ENCODE measurements at regions not wholly inside any gene's neighbourhood (a gene's known extent, or its start where the extent isn't known, plus 50 kb on each side); places are given as distances from the start of the nearest gene placed in this dataset.

- peaks cover 5% of the 10 kb centered on the region for H3K4me1 Mint-ChIP-seq (ENCODE audit: unreplicated experiment)
- H3K4me3 Mint-ChIP-seq = no peak overlapping the region
- DNase-seq (ENCODE audit: extremely low spot score, unreplicated experiment) = no peak
- no peaks in the 10 kb centered on the region for H3K27me3 Mint-ChIP-seq
- TF ChIP-seq CTCF (conservative IDR thresholded peaks at IDR 0.05) = no peak
- H3K36me3 Mint-ChIP-seq = peaks cover 23% of the 10 kb centered on the region
- peaks cover 13% of the 10 kb centered on the region for H3K9me3 Mint-ChIP-seq
- no peak overlapping the region for H3K27ac Mint-ChIP-seq
Observed at GRCh38 chr17:63289931-63290330, 156.2 kb downstream of the CYB561 start.

DNA sequence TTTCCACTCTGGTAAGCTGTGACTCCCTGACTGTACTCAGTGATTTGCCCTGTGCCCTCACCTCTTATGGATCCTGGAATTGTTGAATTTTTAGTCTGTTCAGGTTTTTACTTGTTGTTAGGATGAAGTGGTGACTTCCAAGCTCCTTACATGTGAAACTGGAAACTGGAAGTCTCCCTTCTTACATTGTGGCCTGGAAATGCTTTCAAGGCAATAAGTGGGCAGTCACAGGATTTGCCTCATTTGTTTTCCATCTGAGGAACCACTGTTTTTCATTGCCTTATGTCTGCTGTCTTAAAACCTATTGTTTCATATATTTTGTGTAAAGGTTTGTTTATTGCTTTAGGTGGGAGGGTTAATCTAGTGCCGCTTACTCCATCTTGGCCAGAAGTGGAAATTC is 155.8 kb downstream of the CYB561 start:
- Mint-ChIP-seq H3K27me3 (no peaks in the 10 kb centered on the region), H3K4me3 (no peak overlapping the region), H3K27ac (no peak overlapping the region), H3K9me3 (peaks cover 9% of the 10 kb centered on the region), H3K36me3 (peaks cover 20% of the 10 kb centered on the region), H3K4me1 (ENCODE audit: unreplicated experiment) (peaks cover 5% of the 10 kb centered on the region)
- no peak for TF ChIP-seq CTCF (conservative IDR thresholded peaks at IDR 0.05)
- no peak for DNase-seq (ENCODE audit: extremely low spot score, unreplicated experiment)

GRCh38 chr17:63290784-63291183 is 155.3 kb downstream of the CYB561 start:
- Mint-ChIP-seq H3K27me3 (no peaks in the 10 kb centered on the region), H3K36me3 (peaks cover 16% of the 10 kb centered on the region), H3K9me3 (peaks cover 5% of the 10 kb centered on the region), H3K4me1 (ENCODE audit: unreplicated experiment) (peaks cover 5% of the 10 kb centered on the region), H3K4me3 (no peak overlapping the region), H3K27ac (no peak overlapping the region)
- no peak for TF ChIP-seq CTCF (conservative IDR thresholded peaks at IDR 0.05)
- DNase-seq (ENCODE audit: extremely low spot score, unreplicated experiment) = no peak

GRCh38 chr17:63291258-63291657 is 154.8 kb downstream of the CYB561 start:
- Mint-ChIP-seq H3K4me1 (ENCODE audit: unreplicated experiment) (peaks cover 5% of the 10 kb centered on the region), H3K27me3 (no peaks in the 10 kb centered on the region), H3K27ac (no peak overlapping the region), H3K9me3 (peaks cover 8% of the 10 kb centered on the region), H3K4me3 (no peak overlapping the region), H3K36me3 (peaks cover 20% of the 10 kb centered on the region)
- DNase-seq (ENCODE audit: extremely low spot score, unreplicated experiment) = no peak
- no peak for TF ChIP-seq CTCF (conservative IDR thresholded peaks at IDR 0.05)

DNA sequence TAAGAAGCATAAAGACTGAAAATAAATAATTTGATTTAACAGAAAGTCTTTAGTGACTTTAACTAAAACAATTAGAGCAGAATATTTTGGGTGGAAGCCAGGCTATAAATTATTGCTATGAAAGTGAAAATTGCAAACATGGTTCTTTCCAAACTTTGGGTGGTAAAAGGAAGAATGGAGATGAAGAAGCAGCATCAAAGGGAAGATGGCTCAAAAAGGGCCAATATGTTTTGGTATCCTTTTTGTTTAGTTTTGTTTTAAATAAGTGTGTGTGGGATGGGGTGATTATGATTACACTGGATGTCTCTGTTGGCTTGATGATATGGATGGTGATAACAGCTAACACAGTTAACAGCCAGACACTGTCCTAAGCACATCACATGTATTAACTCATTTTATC is 153.7 kb downstream of the CYB561 start:
- no peak for DNase-seq (ENCODE audit: extremely low spot score, unreplicated experiment)
- no peak overlapping the region for H3K4me3 Mint-ChIP-seq
- no peaks in the 10 kb centered on the region for H3K27me3 Mint-ChIP-seq
- no peak for TF ChIP-seq CTCF (conservative IDR thresholded peaks at IDR 0.05)
- peaks cover 24% of the 10 kb centered on the region for H3K36me3 Mint-ChIP-seq
- no peak overlapping the region for H3K27ac Mint-ChIP-seq
- H3K4me1 Mint-ChIP-seq (ENCODE audit: unreplicated experiment) = peaks cover 5% of the 10 kb centered on the region
- peaks cover 15% of the 10 kb centered on the region for H3K9me3 Mint-ChIP-seq

Measured in type B pancreatic cell (in vitro differentiated cells).